Keratinocyte (primary cell): ENCODE measurements at regions not wholly inside any gene's neighbourhood (a gene's known extent, or its start where the extent isn't known, plus 50 kb on each side); places are given as distances from the start of the nearest gene placed in this dataset.

Experiments used
- DNase-seq: peaks from one replicate; pipeline ENCODE4 v3.0.0-alpha.2; 2011; ENCODE audit warnings: low read depth, missing footprints, low spot score
- FAIRE-seq: peaks from 2 replicates; lab custom pipeline; 2011; peaks lifted over from hg19 to GRCh38; lab: Jason Lieb, UNC
- H2AFZ ChIP-seq: 2 replicates; pipeline ENCODE4 v1.6.0; 2012; ENCODE audit warnings: low read length, control low read depth, inconsistent platforms; ENCODE audit not compliant: control insufficient read depth
- H3K27ac ChIP-seq: 2 replicates; pipeline ENCODE4 v1.5.1; 2011; ENCODE audit warnings: low read length; ENCODE audit not compliant: control insufficient read depth, insufficient read depth
- H3K27me3 ChIP-seq: 3 replicates; pipeline ENCODE4 v1.6.0; 2011; ENCODE audit warnings: low read length; ENCODE audit not compliant: control insufficient read depth, insufficient read depth; ENCODE audit errors: extremely low read depth
- H3K36me3 ChIP-seq, 2 experiments: 2 replicates in 1 of 2; 3 replicates in 1 of 2; pipeline ENCODE4 v1.5.1; 2011; ENCODE audit warnings: low read length in 2 of 2, mild to moderate bottlenecking in 1 of 2; ENCODE audit not compliant: control insufficient read depth in 2 of 2, insufficient read depth in 2 of 2; ENCODE audit errors: extremely low read depth in 1 of 2
- H3K4me1 ChIP-seq: 3 replicates; pipeline ENCODE4 v1.5.1; 2011; ENCODE audit warnings: low read length; ENCODE audit not compliant: control insufficient read depth, insufficient read depth; ENCODE audit errors: extremely low read depth
- H3K4me2 ChIP-seq: 3 replicates; pipeline ENCODE4 v1.6.0; 2011; ENCODE audit warnings: low read depth, low read length; ENCODE audit not compliant: control insufficient read depth, insufficient read depth; ENCODE audit errors: extremely low read depth
- H3K4me3 ChIP-seq, 3 experiments: fragments of 200-600 bp in 1 of 3; sonication (generic) in 1 of 3; 2 replicates in 2 of 3; 3 replicates in 1 of 3; pipeline ENCODE4 v1.5.1; 2011 to 2016; ENCODE audit warnings: low read length in 3 of 3, mild to moderate bottlenecking in 3 of 3, control low read depth in 2 of 3, inconsistent platforms in 1 of 3, low read depth in 1 of 3, mixed read lengths in 1 of 3, mixed run types in 1 of 3, moderate library complexity in 1 of 3; ENCODE audit not compliant: control insufficient read depth in 2 of 3, insufficient read depth in 2 of 3; ENCODE audit errors: extremely low read depth in 1 of 3
- H3K79me2 ChIP-seq: 2 replicates; pipeline ENCODE4 v1.6.0; 2012; ENCODE audit warnings: low read length; ENCODE audit not compliant: control insufficient read depth, insufficient read depth
- H3K9ac ChIP-seq: 3 replicates; pipeline ENCODE4 v1.6.0; 2011; ENCODE audit warnings: low read length; ENCODE audit not compliant: control insufficient read depth, insufficient read depth; ENCODE audit errors: extremely low read depth
- H3K9me1 ChIP-seq: 3 replicates; pipeline ENCODE4 v1.6.0; 2011; ENCODE audit warnings: low read length; ENCODE audit not compliant: control insufficient read depth, insufficient read depth; ENCODE audit errors: extremely low read depth
- H3K9me3 ChIP-seq: 2 replicates; pipeline ENCODE4 v1.5.1; 2012; ENCODE audit warnings: low read depth, low read length; ENCODE audit not compliant: control insufficient read depth
- H4K20me1 ChIP-seq: 3 replicates; pipeline ENCODE4 v1.6.0; 2011; ENCODE audit warnings: low read length; ENCODE audit not compliant: control insufficient read depth, insufficient read depth; ENCODE audit errors: extremely low read depth
- EZH2 ChIP-seq: IDR thresholded peaks from one replicate; pipeline ENCODE4 v1.6.1; 2012; ENCODE audit warnings: inconsistent platforms, mild to moderate bottlenecking, low read length, moderate library complexity
- dilution Hi-C: fragments of 300-500 bp; cut with MboI; formaldehyde crosslinking; loops from one replicate; pipeline ENCODE4 v1.7.0; 2020; ENCODE audit warnings: low sequenced_read_pairs; ENCODE audit not compliant: extremely low pct_ligation_motif_present
- TF ChIP-seq, protein P1 (sequence below), 3 experiments: IDR thresholded peaks in 1 of 3; conservative IDR thresholded peaks in 1 of 3; optimal IDR thresholded peaks in 1 of 3; 2 replicates in 2 of 3; 3 replicates in 1 of 3; pipeline versions ENCODE3 to v1.5.1; 2011; ENCODE audit warnings: low read length in 3 of 3, mild to moderate bottlenecking in 3 of 3, moderate library complexity in 2 of 3, control low read depth in 1 of 3, inconsistent platforms in 1 of 3; ENCODE audit not compliant: insufficient read depth in 2 of 3; ENCODE audit errors: extremely low read depth in 1 of 3

DNA sequence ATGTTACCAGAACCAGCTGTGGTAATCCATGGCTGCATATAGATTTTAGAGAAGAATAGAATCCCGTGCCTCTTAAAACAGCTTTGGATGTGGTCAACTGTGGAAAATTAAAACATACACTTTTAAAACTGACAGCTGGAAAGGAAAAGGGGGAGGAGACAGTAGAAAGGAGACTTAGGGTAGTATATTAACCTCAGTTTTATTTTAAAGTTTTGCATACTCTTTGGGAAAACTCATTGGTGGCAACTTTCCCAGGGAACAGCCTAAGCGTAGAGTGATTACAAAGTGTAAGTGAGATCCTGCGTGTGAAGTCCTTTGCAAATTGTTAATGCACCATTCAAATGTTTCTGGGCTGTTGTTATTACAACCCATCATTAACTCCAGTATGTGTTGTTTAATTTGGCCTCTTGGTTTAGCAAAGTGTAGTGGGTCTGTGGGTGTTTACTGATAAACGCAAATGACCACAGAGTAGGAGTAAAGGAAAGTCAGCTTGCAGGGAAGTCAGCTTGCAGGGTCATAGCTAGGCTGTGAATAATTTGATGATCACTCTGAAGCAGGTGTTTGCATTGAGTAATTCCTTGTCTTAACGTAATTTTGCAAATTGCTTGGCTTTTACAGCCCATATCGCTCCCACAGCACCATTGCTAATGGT, 88.0 kb upstream of the DBX1 start:
- Histone ChIP-seq H3K9me3 (no peaks in the 10 kb centered on the region), H3K4me1 (no peaks in the 10 kb centered on the region), H2AFZ (no peak overlapping the region), H4K20me1 (no peaks in the 10 kb centered on the region), H3K4me3 (no peak overlapping the region), H3K4me2 (no peak overlapping the region), H3K9me1 (no peaks in the 10 kb centered on the region), H3K27me3 (no peaks in the 10 kb centered on the region), H3K79me2 (no peaks in the 10 kb centered on the region), H3K9ac (no peak overlapping the region), H3K36me3 (no peaks in the 10 kb centered on the region), H3K27ac (no peak overlapping the region)
- dilution Hi-C loops, result no loop called here
- TF ChIP-seq, protein P1, sequence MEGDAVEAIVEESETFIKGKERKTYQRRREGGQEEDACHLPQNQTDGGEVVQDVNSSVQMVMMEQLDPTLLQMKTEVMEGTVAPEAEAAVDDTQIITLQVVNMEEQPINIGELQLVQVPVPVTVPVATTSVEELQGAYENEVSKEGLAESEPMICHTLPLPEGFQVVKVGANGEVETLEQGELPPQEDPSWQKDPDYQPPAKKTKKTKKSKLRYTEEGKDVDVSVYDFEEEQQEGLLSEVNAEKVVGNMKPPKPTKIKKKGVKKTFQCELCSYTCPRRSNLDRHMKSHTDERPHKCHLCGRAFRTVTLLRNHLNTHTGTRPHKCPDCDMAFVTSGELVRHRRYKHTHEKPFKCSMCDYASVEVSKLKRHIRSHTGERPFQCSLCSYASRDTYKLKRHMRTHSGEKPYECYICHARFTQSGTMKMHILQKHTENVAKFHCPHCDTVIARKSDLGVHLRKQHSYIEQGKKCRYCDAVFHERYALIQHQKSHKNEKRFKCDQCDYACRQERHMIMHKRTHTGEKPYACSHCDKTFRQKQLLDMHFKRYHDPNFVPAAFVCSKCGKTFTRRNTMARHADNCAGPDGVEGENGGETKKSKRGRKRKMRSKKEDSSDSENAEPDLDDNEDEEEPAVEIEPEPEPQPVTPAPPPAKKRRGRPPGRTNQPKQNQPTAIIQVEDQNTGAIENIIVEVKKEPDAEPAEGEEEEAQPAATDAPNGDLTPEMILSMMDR (optimal IDR thresholded peaks at IDR 0.05 in 1 of 3, IDR thresholded peaks at IDR 0.05 in 1 of 3, conservative IDR thresholded peaks at IDR 0.05 in 1 of 3; ENCODE audit: extremely low read depth in 1 of 3, insufficient read depth in 2 of 3, low read length in 3 of 3), result no peak
- no peak for TF ChIP-seq EZH2
- DNase-seq, result no peak
- FAIRE-seq, result no peak

DNA sequence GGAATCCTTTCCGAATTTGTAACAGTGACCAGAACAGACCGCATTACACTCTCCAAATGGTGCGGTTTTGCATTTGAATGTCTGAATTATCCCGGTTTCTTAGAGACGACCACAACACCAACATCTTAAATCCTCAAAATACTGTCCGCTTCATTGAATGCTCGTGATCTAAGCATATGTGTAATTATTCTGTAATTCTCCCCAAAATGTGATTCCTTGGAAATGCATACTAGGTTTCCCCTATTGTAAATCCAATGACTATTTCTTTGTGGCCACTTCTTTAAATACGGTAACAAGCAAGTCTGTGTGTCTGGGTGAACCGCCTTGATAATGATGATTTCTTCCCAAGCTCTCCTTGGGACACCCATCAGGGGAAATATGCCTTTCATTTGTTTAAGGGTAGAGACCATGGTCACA, 87.3 kb upstream of the DBX1 start:
- dilution Hi-C loops, result no loop called here

More for the DNA sequence above, 87.3 kb upstream of the DBX1 start:
- H3K4me3 ChIP-seq, result no peak overlapping the region
- no peaks in the 10 kb centered on the region for H3K36me3 ChIP-seq
- FAIRE-seq, result no peak
- no peak for DNase-seq
- no peaks in the 10 kb centered on the region for H3K79me2 ChIP-seq
- no peak overlapping the region for H2AFZ ChIP-seq
- no peak overlapping the region for H3K4me2 ChIP-seq
- H3K9me3 ChIP-seq, result no peaks in the 10 kb centered on the region
- no peaks in the 10 kb centered on the region for H3K27me3 ChIP-seq
- no peaks in the 10 kb centered on the region for H3K9me1 ChIP-seq
- no peaks in the 10 kb centered on the region for H4K20me1 ChIP-seq
- H3K4me1 ChIP-seq, result no peaks in the 10 kb centered on the region
- TF ChIP-seq, protein P1 (optimal IDR thresholded peaks at IDR 0.05 in 1 of 3, IDR thresholded peaks at IDR 0.05 in 1 of 3, conservative IDR thresholded peaks at IDR 0.05 in 1 of 3; ENCODE audit: extremely low read depth in 1 of 3, insufficient read depth in 2 of 3, low read length in 3 of 3), result no peak
- TF ChIP-seq EZH2, result no peak
- no peak overlapping the region for H3K9ac ChIP-seq
- no peak overlapping the region for H3K27ac ChIP-seq
